MG63 (cell line): ENCODE measurements at regions not wholly inside any gene's neighbourhood (a gene's known extent, or its start where the extent isn't known, plus 50 kb on each side); places are given as distances from the start of the nearest gene placed in this dataset.

Source experiments
- DNase-seq: peaks from one replicate; pipeline ENCODE4 v3.0.0-alpha.2; 2020
- H3K27me3 ChIP-seq: fragments of 250-450 bp; sonication (Bioruptor Pico); 2 replicates; pipeline ENCODE4 v1.5.1; 2020; ENCODE audit warnings: mild to moderate bottlenecking, moderate library complexity
- H3K36me3 ChIP-seq: fragments of 250-450 bp; sonication (Bioruptor Pico); 2 replicates; pipeline ENCODE4 v1.5.1; 2020; ENCODE audit warnings: mild to moderate bottlenecking, moderate library complexity
- H3K4me3 ChIP-seq: fragments of 250-450 bp; sonication (Bioruptor Pico); 2 replicates; pipeline ENCODE4 v1.5.1; 2020; ENCODE audit warnings: mild to moderate bottlenecking, moderate library complexity
- H3K9me3 ChIP-seq: fragments of 250-450 bp; sonication (Bioruptor Pico); 2 replicates; pipeline ENCODE4 v1.5.1; 2020; ENCODE audit warnings: mild to moderate bottlenecking, moderate library complexity

DNA sequence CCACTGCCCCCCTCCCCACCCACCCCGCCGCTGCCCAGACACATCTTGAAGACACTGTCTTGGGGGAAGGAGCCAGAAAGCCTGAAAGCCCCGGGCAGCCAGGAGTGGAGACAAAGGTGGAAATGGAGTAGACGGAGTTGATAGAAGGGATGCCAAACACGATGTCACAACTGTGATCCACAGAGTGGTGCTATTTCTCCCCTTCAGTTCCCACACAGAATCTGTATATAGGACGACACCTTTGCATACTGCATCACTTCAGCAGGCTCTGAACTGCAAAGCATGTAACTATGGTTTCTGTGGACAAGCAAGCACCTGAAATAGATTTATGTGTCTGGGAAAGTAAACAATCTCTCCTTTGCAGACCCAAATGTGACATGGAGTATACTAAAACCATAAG is 56.4 kb upstream of the F13A1 start:
- Histone ChIP-seq H3K4me3 (no peak overlapping the region), H3K36me3 (no peaks in the 10 kb centered on the region), H3K9me3 (no peaks in the 10 kb centered on the region), H3K27me3 (no peaks in the 10 kb centered on the region)
- no peak for DNase-seq

GRCh38 chr6:6377621-6378020 is 57.2 kb upstream of the F13A1 start:
- no peaks in the 10 kb centered on the region for H3K27me3 ChIP-seq
- H3K36me3 ChIP-seq: no peaks in the 10 kb centered on the region
- no peaks in the 10 kb centered on the region for H3K9me3 ChIP-seq
- H3K4me3 ChIP-seq: no peak overlapping the region
- DNase-seq: no peak

GRCh38 chr6:6379573-6379972 is 59.1 kb upstream of the F13A1 start:
- no peak overlapping the region for H3K4me3 ChIP-seq
- H3K27me3 ChIP-seq: no peaks in the 10 kb centered on the region
- no peaks in the 10 kb centered on the region for H3K36me3 ChIP-seq
- H3K9me3 ChIP-seq: no peaks in the 10 kb centered on the region
- DNase-seq: no peak

GRCh38 chr6:6384520-6384919 is 64.1 kb upstream of the F13A1 start:
- no peaks in the 10 kb centered on the region for H3K36me3 ChIP-seq
- H3K9me3 ChIP-seq: no peaks in the 10 kb centered on the region
- no peaks in the 10 kb centered on the region for H3K27me3 ChIP-seq
- H3K4me3 ChIP-seq: no peak overlapping the region
- DNase-seq: no peak

DNA sequence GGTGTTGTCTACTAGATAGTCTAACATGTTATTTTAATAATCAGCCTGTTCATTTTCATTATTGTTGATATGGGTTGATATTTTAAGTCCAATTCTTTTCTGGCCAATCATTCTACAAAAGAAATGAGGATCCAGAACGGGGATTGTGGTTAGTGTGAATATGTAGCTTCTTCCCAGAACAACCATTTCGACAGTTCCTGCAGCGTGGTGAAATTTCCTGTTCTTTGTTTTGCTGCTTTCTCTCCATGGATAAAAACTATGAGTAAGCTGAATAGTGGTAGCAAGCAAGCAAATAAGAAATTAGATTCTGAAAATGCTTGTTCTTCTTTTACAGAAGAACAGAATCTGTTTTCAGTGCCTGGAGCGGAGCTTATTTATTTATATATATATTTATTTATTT is 65.5 kb upstream of the F13A1 start:
- no peak for DNase-seq
- no peaks in the 10 kb centered on the region for H3K27me3 ChIP-seq
- no peaks in the 10 kb centered on the region for H3K9me3 ChIP-seq
- no peaks in the 10 kb centered on the region for H3K36me3 ChIP-seq
- no peak overlapping the region for H3K4me3 ChIP-seq

DNA sequence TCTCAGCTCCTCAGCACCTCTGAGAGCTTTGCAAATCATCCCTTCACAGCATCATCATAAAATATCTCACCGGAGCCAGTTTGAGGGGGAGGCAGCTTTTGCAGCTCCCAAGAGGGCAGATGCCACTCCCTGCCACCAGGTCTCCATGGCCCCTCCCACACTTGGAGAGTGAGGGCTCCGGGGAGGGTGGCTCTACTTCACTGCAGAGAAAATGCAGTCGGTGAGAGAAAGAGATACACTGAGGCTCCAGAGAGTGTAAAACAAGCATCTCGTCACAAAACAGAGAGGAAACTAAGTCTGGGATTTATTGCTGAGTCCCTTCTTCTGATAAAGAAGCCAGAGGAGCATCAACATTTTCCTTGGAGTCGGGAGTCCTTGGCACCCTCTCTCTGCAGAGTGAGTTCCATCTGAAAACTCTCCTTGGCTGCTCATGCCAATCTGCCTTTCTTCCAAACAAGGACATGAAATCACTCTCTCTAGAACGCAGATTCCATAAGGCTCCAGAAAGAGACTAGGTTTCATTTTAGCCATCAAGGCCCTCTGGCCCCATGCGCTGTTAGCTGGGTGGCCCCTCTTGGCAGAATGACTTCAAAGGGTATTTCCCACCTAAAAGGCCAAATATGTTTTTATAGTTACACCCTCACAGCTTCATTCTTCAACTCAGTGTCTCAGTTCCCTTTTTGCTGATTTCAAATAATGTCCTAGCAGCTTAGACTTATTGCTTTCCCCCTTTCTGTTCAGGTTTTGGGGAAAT is 70.6 kb upstream of the F13A1 start:
- H3K27me3 ChIP-seq: no peaks in the 10 kb centered on the region
- no peaks in the 10 kb centered on the region for H3K36me3 ChIP-seq
- no peak for DNase-seq
- H3K9me3 ChIP-seq: no peaks in the 10 kb centered on the region
- no peak overlapping the region for H3K4me3 ChIP-seq

DNA sequence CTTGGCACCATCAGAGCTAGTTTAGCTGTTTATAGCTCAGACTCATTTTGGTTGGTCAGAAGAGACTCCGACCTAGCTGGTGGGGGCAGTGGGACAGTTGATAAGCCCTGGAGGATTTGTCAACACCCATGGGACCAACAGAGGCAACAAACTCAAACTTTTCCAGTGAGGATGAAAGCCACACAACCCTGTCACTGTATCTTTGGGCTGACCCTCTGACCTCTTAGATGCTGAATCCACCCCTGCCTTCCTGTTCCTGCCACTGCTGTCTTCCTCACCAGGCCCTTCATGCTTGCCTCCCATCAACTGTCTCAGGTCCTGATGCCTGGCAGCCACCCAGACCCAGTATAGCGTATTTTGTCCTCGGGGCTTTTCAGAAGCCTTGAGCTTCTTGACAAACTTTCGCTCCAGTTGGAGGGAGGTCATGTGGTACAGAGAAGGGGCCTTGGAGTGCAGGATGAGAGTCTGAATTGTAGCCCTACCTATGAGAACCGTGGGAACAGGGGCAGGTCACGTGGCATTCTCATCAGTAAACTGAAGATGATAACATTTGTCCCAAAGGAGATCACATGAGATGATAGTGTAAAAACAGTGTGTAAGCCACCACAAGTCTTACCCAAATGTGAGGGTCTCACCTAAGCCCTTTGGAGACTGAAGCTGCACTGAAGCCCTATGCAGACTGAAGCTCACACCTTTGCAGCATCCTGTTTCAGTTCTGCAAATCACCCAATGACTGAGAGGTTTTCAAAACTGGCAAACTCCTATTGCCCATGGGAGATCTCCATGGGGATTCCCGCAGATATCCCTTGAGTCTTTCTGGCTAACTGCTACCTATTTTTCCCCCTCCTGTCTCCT is 72.0 kb upstream of the F13A1 start:
- DNase-seq: no peak
- Histone ChIP-seq H3K9me3 (no peaks in the 10 kb centered on the region), H3K36me3 (no peaks in the 10 kb centered on the region), H3K27me3 (no peaks in the 10 kb centered on the region), H3K4me3 (no peak overlapping the region)

DNA sequence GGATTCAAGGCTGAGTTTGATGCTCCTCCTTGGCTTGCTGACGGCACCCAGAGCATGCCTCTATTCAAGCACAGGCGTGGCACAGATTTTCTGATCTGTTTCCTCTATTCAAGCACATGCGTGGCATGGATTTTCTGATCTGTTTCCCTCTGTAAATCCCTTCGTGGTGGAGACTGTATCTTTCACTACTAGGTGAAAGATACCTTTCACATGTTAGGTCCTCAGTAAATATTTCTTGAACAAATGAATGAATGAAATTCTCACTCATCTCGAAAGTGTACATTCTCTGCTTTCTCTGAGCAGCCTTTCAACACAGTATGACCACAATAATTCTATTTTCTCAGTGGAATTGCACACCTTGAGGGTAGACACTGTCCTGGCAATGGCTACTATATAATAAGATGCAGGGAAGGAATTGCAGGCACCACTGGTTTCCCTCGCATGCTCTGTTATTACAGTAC is 72.6 kb upstream of the F13A1 start:
- H3K27me3 ChIP-seq: no peaks in the 10 kb centered on the region
- no peak overlapping the region for H3K4me3 ChIP-seq
- DNase-seq: no peak
- H3K9me3 ChIP-seq: no peaks in the 10 kb centered on the region
- H3K36me3 ChIP-seq: no peaks in the 10 kb centered on the region

DNA sequence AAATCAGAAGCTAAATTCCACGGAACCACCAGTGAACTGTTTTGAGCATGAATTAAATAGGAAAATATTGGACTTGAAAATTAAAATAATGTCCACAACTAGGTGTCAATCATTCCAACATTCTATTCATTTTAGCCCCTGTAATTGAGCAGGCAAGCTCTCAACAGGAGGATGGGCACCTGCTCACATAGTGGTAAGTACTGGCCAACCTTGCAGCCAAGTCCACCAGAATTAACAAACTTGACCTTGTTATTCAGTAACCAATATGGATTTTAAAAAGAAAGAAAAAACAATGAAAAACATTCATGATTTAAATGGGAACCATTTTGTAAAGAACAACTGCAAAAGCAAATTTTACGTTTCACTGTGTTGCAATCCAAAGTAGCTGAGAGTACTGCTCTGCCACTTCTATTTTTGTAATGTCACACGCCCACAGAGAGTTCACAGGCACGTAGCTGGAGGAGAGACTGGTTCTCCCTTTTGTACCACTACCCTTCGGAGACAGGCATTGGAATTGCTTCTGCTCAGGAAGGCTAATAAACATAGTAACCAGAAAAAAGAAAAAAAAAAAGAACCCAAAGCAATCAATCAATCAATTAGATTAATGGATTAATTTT is 75.2 kb upstream of the F13A1 start:
- H3K9me3 ChIP-seq: no peaks in the 10 kb centered on the region
- no peak for DNase-seq
- no peaks in the 10 kb centered on the region for H3K36me3 ChIP-seq

DNA sequence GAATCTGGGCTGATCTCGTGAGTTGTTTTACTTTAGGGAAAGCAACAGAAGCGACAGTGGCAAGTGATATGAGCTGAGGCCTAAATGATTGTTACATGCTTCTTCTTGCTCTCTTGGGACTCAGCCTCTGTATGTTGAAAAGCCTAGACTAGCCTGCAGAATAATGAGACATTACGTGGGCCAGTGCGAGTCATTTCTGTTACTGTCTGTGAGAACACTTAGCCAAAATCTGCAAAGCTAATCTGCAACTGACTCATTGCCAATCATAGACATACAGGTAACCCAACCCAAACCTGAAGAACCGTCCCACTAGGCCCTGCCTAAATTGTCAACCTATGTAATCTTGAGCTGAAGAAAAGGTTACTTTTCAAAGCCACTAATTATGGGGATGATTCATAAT is 77.4 kb upstream of the F13A1 start:
- Histone ChIP-seq H3K36me3 (no peaks in the 10 kb centered on the region), H3K9me3 (no peaks in the 10 kb centered on the region), H3K4me3 (no peak overlapping the region), H3K27me3 (no peaks in the 10 kb centered on the region)
- no peak for DNase-seq

More for the DNA sequence above, 75.2 kb upstream of the F13A1 start:
- Histone ChIP-seq H3K27me3 (no peaks in the 10 kb centered on the region), H3K4me3 (no peak overlapping the region)

- Histone ChIP-seq H3K36me3 (no peaks in the 10 kb centered on the region), H3K9me3 (no peaks in the 10 kb centered on the region), H3K27me3 (no peaks in the 10 kb centered on the region), H3K4me3 (no peak overlapping the region)
- DNase-seq: no peak
Observed at GRCh38 chr6:6399568-6399967, 79.1 kb upstream of the F13A1 start.

GRCh38 chr6:6401401-6401800 is 80.9 kb upstream of the F13A1 start:
- no peaks in the 10 kb centered on the region for H3K27me3 ChIP-seq
- no peaks in the 10 kb centered on the region for H3K36me3 ChIP-seq
- no peak for DNase-seq
- H3K4me3 ChIP-seq: no peak overlapping the region
- H3K9me3 ChIP-seq: no peaks in the 10 kb centered on the region

GRCh38 chr6:6402006-6402405 is 81.5 kb upstream of the F13A1 start:
- Histone ChIP-seq H3K9me3 (no peaks in the 10 kb centered on the region), H3K27me3 (no peaks in the 10 kb centered on the region), H3K36me3 (no peaks in the 10 kb centered on the region), H3K4me3 (no peak overlapping the region)
- DNase-seq: no peak

GRCh38 chr6:6402591-6402990 is 82.1 kb upstream of the F13A1 start:
- Histone ChIP-seq H3K27me3 (0 out of 2 replicates have a peak, but pooled peaks cover 2% of the 10 kb centered on the region), H3K36me3 (no peaks in the 10 kb centered on the region), H3K9me3 (no peaks in the 10 kb centered on the region), H3K4me3 (no peak overlapping the region)
- DNase-seq: no peak

- Histone ChIP-seq H3K9me3 (no peaks in the 10 kb centered on the region), H3K4me3 (no peak overlapping the region), H3K27me3 (0 out of 2 replicates have a peak, but pooled peaks cover 3% of the 10 kb centered on the region), H3K36me3 (no peaks in the 10 kb centered on the region)
- DNase-seq: no peak
Observed at GRCh38 chr6:6405031-6405430, 84.6 kb upstream of the F13A1 start.

- Histone ChIP-seq H3K9me3 (no peaks in the 10 kb centered on the region), H3K4me3 (no peak overlapping the region), H3K27me3 (0 out of 2 replicates have a peak, but pooled peaks cover 3% of the 10 kb centered on the region), H3K36me3 (no peaks in the 10 kb centered on the region)
- DNase-seq: no peak
Observed at GRCh38 chr6:6405997-6406714, 85.7 kb upstream of the F13A1 start.

DNA sequence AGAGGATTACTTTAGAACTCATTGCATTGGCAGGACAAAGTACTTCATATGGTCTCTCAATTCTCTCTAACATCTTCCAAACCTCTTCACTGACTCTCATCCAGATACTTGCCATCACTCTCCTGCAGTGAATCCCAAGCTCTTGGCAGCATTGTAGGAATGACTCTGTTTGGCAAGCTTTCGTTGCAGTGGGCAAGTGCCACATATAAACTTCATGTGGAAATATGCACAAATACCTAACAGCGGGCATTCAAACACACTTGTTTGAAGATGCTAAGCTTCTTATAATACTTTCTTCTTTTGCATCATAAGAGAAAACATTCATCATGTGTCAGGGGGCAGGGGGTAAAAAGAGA is 86.2 kb upstream of the F13A1 start:
- Histone ChIP-seq H3K36me3 (no peaks in the 10 kb centered on the region), H3K4me3 (no peak overlapping the region)
- no peak for DNase-seq

More for the DNA sequence above, 86.2 kb upstream of the F13A1 start:
- H3K27me3 ChIP-seq: 0 out of 2 replicates have a peak, but pooled peaks cover 3% of the 10 kb centered on the region
- H3K9me3 ChIP-seq: no peaks in the 10 kb centered on the region
